NCI-H2171 treated with DMSO at 0.1 percent for 48 hours (cell line): ENCODE measurements at regions not wholly inside any gene's neighbourhood (a gene's known extent, or its start where the extent isn't known, plus 50 kb on each side); places are given as distances from the start of the nearest gene placed in this dataset.

Experiments used
- DNase-seq: peaks from one replicate; lab custom pipeline; 2025; lab: John Stamatoyannopoulos, UW

- DNase-seq: no peak
Measured at GRCh38 chr11:76607431-76607830, 63.1 kb downstream of the LRRC32 start.

GRCh38 chr11:76605338-76606074, 65.0 kb downstream of the LRRC32 start:
- no peak for DNase-seq

GRCh38 chr11:76604626-76605241, 65.8 kb downstream of the LRRC32 start:
- no peak for DNase-seq

- DNase-seq: peak; percentile 86
Measured at GRCh38 chr11:76604081-76604625, 66.4 kb downstream of the LRRC32 start.

- no peak for DNase-seq
Measured at GRCh38 chr11:76603202-76603601, 67.3 kb downstream of the LRRC32 start.
